ENCODE measurements at regions not wholly inside any gene's neighbourhood (a gene's known extent, or its start where the extent isn't known, plus 50 kb on each side); places are given as distances from the start of the nearest gene placed in this dataset.
"Not testable (repeated sequence)": the region's sequence is repeated elsewhere in the genome, so short reads cannot be mapped to it uniquely, and the experiment has no call there.

DNA sequence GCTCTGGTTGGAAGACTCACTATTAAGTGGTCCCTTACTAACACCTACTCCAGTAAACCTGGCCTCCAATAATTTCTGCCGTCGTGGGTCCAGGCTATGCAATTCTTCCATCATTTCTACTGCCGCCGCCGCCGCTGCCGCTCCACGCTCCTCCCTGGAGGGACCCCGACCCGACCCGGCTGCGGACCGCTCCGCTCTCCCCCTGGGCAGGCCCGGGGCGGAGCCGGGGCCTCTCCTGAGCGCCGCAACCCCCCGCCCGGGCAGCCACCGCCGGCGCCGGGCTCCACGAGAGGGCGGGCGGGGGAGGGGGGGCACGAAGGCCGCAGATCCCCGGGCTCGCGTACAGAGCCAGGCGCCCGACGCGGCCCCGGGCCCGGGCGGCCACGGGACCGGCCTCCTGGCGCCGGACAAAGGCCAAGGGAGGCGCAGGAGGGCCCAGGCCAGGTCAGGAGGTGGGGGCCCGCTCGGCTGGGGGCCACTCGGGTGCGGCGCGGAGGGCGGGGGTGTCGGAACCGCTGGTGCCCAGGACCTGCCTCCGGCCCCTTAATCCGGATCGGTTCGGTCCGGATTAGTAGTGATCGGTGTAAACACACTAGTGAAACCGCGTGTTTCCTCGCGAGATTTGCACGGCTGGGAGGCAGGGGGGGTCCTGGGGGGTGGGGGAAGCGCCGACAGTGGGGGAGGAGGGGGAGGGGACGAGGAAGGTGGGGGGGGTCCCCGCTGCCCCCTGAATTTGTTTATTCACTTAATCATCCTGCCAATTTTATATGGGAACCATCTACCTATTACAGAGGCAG, 215.1 kb upstream of the CCL2 start:
- DNase-seq, result peak; percentile 17 to 19

GRCh38 chr17:34045990-34046389, 209.1 kb upstream of the CCL2 start:
- DNase-seq, result no peak

GRCh38 chr17:34051046-34051445, 204.0 kb upstream of the CCL2 start:
- no peak for DNase-seq

DNA sequence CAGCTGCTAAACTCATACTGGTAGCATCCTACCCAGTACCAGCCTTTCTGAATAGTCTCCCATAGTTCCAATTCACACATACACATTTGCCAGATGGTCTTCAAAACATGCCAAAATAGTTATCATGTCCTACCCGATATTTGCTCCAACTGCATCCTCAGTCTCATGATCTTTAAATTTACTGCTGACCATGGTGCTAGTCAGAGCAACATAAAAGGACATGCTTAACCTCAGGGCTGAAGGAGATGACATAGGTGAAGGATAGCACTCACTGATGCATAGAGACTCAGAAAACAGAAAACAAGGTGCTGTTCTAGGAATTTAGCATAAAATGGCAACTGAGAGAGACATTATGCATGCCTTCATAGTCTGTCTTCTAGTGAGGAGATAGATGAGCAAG, 200.6 kb upstream of the CCL2 start:
- DNase-seq, result no peak

- no peak for DNase-seq
Measured at GRCh38 chr17:34055606-34056005, 199.5 kb upstream of the CCL2 start.

- DNase-seq, result no peak
Measured at GRCh38 chr17:34059423-34060220, 195.5 kb upstream of the CCL2 start.

GRCh38 chr17:34066528-34066927, 188.6 kb upstream of the CCL2 start:
- DNase-seq, result no peak

- no peak for DNase-seq
Measured at GRCh38 chr17:34067011-34067410, 188.1 kb upstream of the CCL2 start.

- no peak for DNase-seq
Measured at GRCh38 chr17:34068571-34068970, 186.5 kb upstream of the CCL2 start.

DNA sequence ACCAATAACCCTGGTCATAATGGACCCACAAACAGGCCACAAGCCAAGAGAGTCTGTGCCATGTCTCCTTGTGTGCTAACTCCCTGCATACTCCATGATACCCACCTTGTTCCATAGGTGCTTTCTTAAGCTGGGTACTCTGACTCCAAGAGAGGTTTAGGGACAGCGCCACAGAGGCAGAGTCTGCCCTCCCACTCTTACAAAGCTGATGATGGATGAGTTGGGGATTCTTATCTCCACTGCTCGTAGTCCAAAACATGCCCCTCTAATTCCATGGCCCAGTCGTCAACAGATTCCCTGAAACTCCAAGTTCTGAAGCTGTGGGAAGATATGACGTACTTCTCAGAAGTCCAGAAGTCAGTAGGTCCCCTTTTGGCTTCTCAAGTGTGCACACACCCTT, 184.4 kb upstream of the CCL2 start:
- DNase-seq, result no peak

DNA sequence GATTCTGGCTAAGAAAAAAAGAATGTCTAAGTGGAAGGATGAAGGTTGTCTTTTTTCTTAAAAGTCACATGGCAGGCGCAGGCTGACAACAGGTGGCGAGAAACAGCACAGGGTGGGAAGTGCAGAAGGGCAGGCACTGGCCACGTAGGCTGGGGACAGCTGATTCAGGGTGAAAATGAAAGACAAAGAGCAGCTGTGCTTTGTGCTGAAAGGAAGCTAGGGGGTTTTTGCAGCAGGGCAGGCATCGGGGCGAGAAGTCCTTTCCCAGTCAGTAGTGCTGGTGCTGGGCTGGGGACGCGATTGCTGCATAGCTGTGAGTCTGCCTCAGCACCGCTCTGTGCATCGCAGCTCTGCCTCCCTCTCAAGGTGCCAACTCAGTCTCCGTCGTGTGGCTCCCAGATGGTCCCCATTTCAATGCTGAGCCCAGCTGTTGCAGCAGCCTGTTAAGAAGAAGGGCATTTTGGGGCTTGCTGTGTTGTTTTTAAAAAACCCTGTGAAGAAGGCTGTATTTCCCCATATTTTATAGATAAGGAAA, 183.1 kb upstream of the CCL2 start:
- no peak for DNase-seq

DNA sequence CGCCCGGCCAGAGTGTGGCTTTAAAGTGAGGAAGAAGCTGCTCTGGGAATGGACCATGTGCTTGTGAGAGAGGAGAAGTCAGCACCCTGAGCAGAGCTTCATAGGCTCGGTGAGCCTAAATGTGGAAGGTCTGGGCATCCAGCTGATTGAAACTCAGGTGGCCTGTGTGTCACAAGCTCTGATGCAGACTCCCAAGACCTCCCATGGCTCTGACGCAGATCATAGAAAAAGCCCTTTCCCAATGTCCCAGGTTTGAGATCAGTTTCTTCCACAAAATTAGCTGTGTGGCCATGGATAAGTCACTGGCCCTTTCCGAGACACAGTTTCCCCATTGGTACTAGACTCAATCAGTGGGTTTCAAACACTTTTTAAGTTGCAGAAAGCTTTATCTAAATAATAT, 180.0 kb upstream of the CCL2 start:
- DNase-seq, result no peak

GRCh38 chr17:34076743-34077631, 178.1 kb upstream of the CCL2 start:
- no peak for DNase-seq

- no peak for DNase-seq
Measured at GRCh38 chr17:34081269-34081668, 173.8 kb upstream of the CCL2 start.

DNA sequence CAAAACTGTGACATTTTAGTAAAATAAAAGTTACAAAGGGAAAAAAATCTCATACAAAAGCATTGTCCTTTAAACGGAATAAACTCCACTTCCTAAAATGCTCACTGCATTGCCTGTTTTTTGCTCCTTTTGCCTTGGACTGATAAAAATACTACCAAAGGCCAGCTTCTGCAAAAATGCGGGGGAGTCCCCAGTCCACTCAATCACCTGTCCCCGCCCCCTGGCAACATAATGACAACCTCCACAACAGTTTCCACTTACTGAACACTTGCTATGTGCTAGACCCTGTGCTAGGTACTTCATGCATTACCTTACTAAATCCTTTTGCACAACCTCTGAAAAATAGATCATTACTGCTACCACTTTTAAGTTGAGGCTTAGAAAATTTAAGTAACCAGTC, 172.7 kb upstream of the CCL2 start:
- DNase-seq, result no peak

DNA sequence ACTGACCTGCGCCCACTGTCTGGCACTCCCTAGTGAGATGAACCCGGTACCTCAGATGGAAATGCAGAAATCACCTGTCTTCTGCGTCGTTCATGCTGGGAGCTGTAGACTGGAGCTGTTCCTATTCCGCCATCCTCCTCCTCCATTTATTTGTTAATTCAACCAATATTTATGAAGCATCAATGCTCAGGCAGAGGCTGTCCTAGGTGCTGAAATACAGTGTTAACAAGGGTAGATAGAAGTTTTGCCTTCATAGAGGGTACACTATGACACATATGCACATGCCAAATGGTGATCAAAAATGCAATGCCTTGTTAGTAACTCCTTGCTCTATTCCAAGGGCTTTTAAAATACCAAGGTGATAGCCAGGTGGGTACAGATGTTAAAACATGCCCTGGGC, 166.0 kb upstream of the CCL2 start:
- not testable (repeated sequence) for DNase-seq

DNA sequence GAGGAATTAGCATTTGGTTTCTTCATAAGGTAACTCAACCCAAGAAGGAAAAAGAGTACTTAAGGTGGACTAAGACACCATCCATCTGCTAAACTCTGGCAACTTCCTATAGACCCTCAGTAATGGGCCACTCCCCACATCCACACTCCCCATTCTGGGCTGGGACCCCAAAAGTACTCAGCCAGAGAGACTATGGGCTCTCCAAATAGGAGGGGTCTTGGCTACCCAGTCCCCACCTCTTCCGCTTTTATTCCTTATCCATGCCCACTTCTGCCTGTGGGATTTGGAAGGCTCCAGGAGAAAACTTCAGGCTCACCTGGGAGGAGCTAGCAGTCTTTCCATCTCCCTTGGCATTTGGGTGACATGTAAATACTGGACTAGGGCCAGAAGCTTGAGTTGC, 164.5 kb upstream of the CCL2 start:
- no peak for DNase-seq

GRCh38 chr17:34091975-34092374, 163.1 kb upstream of the CCL2 start:
- DNase-seq, result no peak

DNA sequence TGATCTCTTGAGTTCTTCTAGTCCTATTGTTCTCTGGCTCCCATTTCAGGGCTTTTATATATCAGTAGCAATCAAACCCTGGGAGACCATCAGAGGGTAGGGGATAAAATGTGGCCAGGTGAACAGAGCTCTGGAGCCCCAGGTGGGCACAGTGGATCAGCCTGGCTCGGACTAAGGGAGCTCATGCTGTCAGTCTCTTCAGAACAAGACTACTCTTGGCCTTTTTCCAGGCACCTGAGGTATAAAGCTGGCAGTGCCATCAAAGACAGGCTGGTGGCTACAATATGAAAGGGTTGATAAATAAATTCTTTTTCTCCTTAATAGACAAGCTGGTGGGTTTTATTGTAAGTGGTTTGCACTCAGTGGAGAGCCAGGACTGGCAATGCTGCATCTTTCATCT, 160.0 kb upstream of the CCL2 start:
- no peak for DNase-seq

DNA sequence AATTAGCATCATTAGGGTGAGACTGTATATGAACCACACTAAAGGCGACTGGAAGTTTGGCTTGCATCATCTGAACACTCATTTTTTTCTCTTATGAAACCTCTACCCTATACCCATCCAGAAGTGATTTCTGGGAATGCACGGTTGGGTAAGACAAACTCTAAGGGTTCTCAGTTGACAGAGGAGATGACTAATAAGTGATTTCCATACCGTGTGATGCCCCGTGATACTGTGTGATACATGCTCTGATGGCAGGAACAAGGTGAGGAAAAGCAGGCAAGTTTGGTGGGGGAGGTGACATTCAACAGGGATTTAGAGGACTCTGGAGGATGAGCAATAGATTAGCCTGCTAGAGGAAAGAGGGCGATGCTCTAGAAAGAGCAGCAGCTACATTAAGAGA, 156.4 kb upstream of the CCL2 start:
- DNase-seq, result no peak

GRCh38 chr17:34099859-34100515, 155.1 kb upstream of the CCL2 start:
- DNase-seq, result no peak

DNA sequence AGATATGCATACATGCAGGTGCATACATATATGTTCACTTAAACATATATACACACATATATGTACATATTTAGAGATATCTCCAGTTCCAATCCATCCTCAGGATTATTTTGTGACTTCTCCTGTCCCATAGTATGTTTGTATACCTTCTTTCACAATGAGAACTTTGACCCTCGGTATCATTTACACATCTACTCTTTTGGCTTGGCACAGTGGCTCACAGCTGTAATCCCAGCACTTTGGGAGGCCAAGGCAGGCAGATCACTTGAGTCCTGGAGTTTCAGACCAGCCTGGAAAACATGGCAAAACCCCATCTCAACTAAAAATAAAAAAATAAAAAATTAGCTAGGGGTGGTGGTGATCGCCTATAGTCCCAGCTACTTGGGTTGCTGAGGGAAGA, 148.1 kb upstream of the CCL2 start:
- DNase-seq, result no peak

GRCh38 chr17:34110315-34110714, 144.8 kb upstream of the CCL2 start:
- no peak for DNase-seq
